Activated gamma-delta T cell treated with Interleukin-2 at 50 U/mL for 16 hours (primary cell): ENCODE measurements at regions not wholly inside any gene's neighbourhood (a gene's known extent, or its start where the extent isn't known, plus 50 kb on each side); places are given as distances from the start of the nearest gene placed in this dataset.
"Not testable (repeated sequence)": the region's sequence is repeated elsewhere in the genome, so short reads cannot be mapped to it uniquely, and the experiment has no call there.

ENCODE experiments used
- DNase-seq: peaks from one replicate; pipeline ENCODE4 v3.0.0-alpha.2; 2020

- no peak for DNase-seq
Measured at GRCh38 chr1:30229557-30229956, 493.8 kb downstream of the MATN1 start.

DNA sequence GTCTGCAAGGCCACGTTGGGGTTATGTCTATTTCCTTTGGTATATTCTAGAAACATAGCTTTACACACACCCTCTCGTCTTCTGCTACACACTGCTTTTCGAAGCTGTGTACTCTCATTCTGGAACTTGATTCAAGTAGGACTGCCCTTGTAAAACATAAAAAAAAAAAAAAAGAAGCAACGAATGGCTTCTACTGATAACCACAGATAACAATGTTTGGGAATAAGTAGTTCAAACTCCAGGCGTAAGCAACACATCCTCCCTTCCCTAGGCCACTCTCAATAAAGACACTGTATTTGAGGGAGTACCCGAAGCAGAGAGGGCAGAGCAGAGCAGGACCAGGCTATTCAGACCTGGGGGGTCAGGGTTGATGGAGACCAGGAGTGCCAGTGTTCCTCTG, 496.7 kb downstream of the MATN1 start:
- no peak for DNase-seq

DNA sequence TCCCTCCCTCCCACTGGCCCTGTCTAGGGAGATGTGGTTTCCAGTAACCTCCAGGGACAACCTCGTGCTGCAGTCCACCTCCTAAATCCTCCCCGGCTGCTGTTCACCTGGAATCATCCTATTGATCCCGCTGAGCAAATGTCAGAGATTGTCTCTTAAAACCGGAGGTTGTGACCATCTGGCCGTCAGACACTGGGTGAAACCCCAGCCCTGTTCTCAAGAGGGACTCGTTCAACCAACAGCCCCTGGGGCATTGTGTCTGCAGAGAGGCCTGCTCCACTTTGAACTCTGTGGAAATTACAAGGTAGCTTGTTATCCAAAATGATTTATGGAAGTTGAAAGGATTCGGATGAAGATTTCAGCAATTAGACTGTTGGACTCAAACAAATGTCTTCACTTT, 498.0 kb downstream of the MATN1 start:
- no peak for DNase-seq

DNA sequence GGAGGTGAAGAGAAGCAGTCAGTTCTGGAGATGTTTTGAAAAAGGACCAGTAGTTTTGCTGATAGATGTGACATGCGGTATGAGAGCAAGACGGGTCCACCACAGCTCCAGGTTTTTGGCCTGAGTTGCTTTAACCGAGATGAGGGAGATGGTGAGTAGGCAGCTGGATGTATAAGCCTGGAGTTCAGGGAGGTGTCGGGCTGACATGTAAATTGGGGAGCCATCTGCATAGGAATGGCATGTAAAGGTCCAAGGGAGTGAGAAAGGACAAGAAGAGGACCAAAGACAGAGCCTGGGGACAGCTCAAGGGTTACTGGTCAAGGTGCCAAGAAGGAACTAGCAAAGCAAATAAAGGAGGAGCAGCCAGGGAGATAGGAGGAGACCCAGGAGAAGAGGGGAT, 503.7 kb downstream of the MATN1 start:
- no peak for DNase-seq

- no peak for DNase-seq
Measured at GRCh38 chr1:30218438-30218837, 504.9 kb downstream of the MATN1 start.

DNA sequence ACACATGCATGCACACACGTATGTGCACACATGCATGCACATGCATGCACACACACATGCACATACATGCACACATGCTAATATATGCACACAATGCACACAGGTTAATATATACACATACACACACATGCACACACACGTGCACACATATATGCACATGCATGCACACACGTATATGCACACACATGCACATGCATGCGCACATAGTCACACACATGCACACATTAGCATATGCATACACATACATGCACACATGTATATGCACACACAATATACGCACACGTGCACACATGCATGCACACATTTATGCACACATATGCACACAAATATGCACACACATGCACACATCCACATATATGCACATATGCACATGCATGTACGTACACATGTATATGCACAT, 506.8 kb downstream of the MATN1 start:
- no peak for DNase-seq

DNA sequence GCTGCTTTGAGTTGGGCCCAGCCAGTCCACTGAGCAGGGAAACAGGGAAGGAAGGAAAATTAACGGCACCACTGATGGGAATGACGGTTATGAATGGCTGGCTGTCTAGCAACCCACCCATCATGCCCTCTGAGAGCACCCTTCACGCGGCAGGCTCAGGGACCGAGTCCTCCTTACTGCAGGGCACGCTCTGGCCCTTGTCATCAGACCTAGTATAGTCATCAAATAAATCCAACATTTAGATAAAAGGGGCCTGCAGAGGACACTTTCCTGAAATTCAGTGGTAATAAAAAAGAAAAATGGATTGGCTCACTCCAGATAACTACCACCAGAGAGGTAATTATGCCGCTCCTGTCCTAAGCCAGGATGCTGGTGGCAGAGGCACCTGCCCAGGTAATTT, 509.4 kb downstream of the MATN1 start:
- DNase-seq: no peak

DNA sequence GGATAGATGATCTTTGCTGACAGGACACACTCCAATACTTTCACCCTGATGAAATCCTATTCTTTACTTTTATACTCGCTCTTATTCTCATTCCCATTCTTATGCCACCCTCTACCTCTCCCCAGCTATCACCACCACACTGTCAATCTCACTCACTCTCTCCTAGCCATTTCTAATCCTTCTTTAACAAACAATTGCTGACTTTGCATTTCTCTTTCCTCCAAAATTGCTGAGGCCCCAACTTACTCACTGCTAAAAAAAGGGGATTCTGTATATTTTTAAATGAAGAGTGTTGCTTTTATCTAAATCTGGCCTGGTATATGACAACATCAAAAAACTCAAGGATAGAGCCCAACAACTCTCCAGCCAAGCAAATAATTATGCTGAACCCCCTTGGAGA, 515.4 kb downstream of the MATN1 start:
- not testable (repeated sequence) for DNase-seq

GRCh38 chr1:30206631-30207030, 516.8 kb downstream of the MATN1 start:
- DNase-seq: not testable (repeated sequence)

GRCh38 chr1:30204916-30205315, 518.5 kb downstream of the MATN1 start:
- DNase-seq: not testable (repeated sequence)

- DNase-seq: no peak
Measured at GRCh38 chr1:30201015-30201414, 522.4 kb downstream of the MATN1 start.

GRCh38 chr1:30200161-30200560, 523.2 kb downstream of the MATN1 start:
- no peak for DNase-seq

- DNase-seq: no peak
Measured at GRCh38 chr1:30199563-30199962, 523.8 kb downstream of the MATN1 start.

- DNase-seq: no peak
Measured at GRCh38 chr1:30198795-30199403, 524.5 kb downstream of the MATN1 start.

- no peak for DNase-seq
Measured at GRCh38 chr1:30198451-30198760, 525.0 kb downstream of the MATN1 start.

DNA sequence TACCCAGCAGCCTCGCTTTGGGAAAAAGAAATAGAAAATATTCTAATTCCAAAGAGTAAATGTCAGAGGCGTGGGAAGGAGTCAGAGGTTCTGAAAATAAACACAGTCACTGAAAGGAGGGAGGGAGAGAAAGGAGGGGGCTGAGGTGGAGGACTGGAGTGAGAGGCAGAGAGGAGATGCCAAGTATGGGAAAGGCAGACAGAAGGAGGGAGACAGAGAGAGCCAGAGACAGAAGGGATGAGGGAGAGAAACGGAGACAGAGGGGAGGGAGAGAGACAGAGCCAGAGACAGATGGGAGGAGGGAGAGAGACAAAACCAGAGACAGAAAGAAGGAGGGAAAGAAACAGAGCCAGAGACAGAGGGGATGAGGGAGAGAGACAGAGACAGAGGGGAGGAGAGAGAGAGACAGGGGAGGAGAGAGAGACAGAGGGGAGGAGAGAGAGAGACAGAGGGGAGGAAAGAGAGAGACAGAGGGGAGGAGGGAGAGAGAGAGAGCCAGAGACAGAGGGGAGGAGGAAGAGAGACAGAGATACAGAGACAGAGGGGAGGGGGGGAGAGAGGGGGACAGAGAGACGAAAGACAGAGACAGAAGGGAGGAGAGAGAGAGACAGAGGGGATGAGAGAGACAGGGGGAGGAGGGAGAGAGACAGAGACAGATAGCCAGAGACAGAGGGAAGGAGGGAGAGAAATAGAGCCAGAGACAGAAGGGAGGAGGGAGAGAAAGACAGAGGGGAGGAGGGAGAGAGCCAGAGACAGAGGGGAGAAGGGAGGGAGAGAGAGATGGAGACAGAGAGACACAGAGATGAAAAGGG, 525.5 kb downstream of the MATN1 start:
- DNase-seq: no peak

- DNase-seq: no peak
Measured at GRCh38 chr1:30196872-30197638, 526.3 kb downstream of the MATN1 start.

GRCh38 chr1:30196457-30196856, 526.9 kb downstream of the MATN1 start:
- DNase-seq: no peak

DNA sequence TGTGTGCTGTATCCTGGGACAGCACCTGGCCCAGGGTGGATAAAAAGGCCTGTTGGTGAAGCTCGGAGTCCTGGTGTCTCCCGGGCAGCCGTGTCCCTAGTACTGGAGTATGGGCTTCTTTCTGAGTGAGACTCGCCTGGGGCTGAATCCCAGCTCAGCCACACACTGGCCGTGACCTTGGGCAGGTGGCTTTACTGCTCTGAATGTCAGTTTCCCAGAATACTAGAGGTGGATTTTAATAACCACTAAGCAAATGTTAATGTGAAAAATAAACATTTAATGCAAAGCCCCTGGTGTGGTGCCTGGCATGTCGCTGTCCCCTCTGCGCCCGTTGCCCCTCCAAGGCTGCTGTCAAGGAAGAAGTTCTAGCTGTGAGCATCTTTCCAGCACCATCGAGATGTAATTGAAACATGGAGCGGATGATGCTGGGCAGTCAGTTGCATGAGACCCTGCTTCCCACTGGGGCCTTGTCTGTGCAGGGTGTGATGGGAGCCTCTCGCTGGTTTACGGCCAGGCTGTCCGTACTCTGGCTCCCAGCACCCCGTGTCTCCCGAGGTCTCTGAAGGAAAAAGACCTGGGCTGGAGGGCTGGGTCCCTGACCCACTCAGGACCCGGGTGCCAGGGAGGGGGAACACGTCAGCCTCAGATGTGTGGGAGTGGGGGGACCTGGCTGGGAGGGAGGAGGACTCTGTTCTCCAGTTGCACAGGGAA, 527.8 kb downstream of the MATN1 start:
- no peak for DNase-seq

DNA sequence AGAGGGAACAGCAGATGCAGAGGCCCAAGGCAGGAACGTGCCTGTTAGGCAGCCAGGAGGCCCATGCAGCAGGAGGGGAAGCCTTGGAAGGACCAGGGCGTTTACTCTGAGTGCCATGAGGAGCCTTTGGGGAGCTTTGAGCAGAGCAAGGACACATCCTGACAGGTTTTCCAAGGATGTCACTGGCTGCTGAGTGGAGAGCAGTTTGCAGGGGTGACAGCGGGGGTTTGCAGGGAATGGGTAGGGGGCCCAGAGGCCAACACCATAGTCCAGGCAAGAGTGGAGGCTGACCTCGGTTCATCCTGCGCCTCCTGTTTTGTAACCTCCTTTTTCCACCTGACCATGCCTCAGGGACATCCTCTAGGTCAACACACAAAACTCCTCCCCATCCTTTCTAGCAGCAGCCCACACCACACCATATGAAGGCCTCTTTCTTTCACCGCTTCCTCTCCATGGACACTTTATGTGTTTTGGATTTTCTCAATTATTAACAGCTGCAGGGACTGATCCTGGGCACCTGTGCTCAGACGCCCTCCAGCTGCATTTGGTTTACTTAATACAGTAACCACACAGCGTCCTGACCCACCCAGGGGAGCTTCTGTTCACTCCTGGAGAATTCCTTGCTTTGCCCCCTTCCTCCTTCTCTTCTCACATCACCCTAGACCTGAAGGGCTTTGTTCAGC, 528.5 kb downstream of the MATN1 start:
- no peak for DNase-seq

GRCh38 chr1:30194046-30194619, 529.3 kb downstream of the MATN1 start:
- DNase-seq: no peak

DNA sequence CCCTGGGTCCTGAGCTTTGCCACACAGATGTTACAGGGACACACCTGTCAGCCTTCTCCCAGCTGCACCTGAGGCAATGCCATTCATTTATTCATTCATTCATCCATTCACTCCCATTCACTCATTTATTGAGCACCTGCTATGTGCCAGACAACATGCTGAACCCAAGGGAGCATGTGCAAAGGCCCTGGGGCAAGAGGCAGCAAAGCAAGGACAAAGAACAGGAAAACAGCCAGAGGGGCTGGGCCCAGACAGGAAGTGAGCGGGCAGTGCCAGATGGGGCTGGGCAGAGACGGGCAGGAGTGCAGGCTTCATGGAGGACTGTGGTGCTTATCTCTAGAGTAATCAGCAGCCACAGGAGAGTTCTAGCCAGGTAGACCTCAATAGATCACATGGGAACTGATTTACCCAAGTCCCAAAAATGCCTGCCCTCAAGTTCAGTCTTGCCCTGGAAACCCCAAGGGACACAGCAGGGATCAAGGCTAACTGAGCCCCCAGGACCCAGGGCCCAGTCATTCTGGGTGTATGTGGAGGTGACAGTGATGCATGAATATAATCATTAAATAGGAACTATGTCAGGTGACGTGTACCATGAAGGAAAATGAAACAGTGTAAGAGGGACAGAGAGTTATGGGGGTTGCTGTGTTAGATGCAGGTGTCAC, 530.3 kb downstream of the MATN1 start:
- no peak for DNase-seq
